ENCODE measurements at regions not wholly inside any gene's neighbourhood (a gene's known extent, or its start where the extent isn't known, plus 50 kb on each side); places are given as distances from the start of the nearest gene placed in this dataset.

GRCh38 chr1:208821939-208822338, 577.8 kb upstream of the PLXNA2 start:
- no peak for TF ChIP-seq POLR2A (IDR thresholded peaks at IDR 0.05; ENCODE audit: low read depth, low read length)
- no peak for TF ChIP-seq POLR2AphosphoS5 (IDR thresholded peaks at IDR 0.05; ENCODE audit: low read depth, low read length)
- TF ChIP-seq TAF1 (IDR thresholded peaks at IDR 0.05; ENCODE audit: borderline replicate concordance, low read depth, low read length) = no peak

All from GM12892 (cell line).